Stomach (tissue), 4 donors: ENCODE measurements at regions not wholly inside any gene's neighbourhood (a gene's known extent, or its start where the extent isn't known, plus 50 kb on each side); places are given as distances from the start of the nearest gene placed in this dataset.

ENCODE experiments used
- CTCF ChIP-seq, 7 experiments: fragments of 450-650 bp in 4 of 7; fragments of 200-600 bp in 3 of 7; sonication (generic) in 3 of 7; IDR thresholded peaks; one replicate each; pipeline ENCODE4 v1.5.1; 2016 to 2019; ENCODE audit warnings: antibody characterized with exemption in 7 of 7, control low read depth in 2 of 7, mild to moderate bottlenecking in 1 of 7
- EP300 ChIP-seq: sonication (generic); formaldehyde crosslinking; IDR thresholded peaks from one replicate; pipeline ENCODE4 v1.6.1; 2017; ENCODE audit warnings: antibody characterized with exemption
- POLR2A ChIP-seq, 4 donors: fragments of 450-650 bp; IDR thresholded peaks; one replicate each; pipeline ENCODE4 v1.6.1; 2016; ENCODE audit warnings: antibody characterized with exemption in 4 of 4, control low read depth in 2 of 4, mild to moderate bottlenecking in 1 of 4, moderate library complexity in 1 of 4
- POLR2AphosphoS5 ChIP-seq, 3 donors: sonication (generic); formaldehyde crosslinking; IDR thresholded peaks; one replicate each; pipeline ENCODE4 v1.6.1; 2016; ENCODE audit warnings: antibody characterized with exemption in 3 of 3

GRCh38 chr1:76754730-76755129 is 112.5 kb upstream of the ST6GALNAC5 start:
- TF ChIP-seq CTCF (IDR thresholded peaks at IDR 0.05) (no peak), POLR2AphosphoS5 (IDR thresholded peaks at IDR 0.05) (no peak), EP300 (no peak), POLR2A (IDR thresholded peaks at IDR 0.05) (no peak)
